B cell (primary cell): ENCODE measurements at regions not wholly inside any gene's neighbourhood (a gene's known extent, or its start where the extent isn't known, plus 50 kb on each side); places are given as distances from the start of the nearest gene placed in this dataset.

Experiments
- ATAC-seq: fragments of 200-7000 bp; cut with Tn5 transposase; one replicate; pipeline ENCODE4 v1.10.0; 2021; ENCODE audit warnings: low read depth, mild to moderate bottlenecking, moderate number of reproducible peaks, moderate library complexity
- CTCF ChIA-PET: fragments of 350-600 bp; sonication (Branson Sonifier 250); formaldehyde crosslinking; loops from one replicate; lab custom pipeline; 2021; ENCODE audit warnings: antibody characterized with exemption, inconsistent platforms; lab: Charles Lee
- POLR2A ChIA-PET: fragments of 350-600 bp; sonication (Branson Sonifier 250); formaldehyde crosslinking; loops from one replicate; lab custom pipeline; 2021; ENCODE audit warnings: antibody characterized with exemption; lab: Charles Lee
- DNase-seq: peaks from one replicate; pipeline ENCODE4 v3.0.0; 2013
- H2AFZ ChIP-seq: 2 replicates; pipeline ENCODE4 v1.6.1; 2012; ENCODE audit warnings: mild to moderate bottlenecking, low read depth, low read length; ENCODE audit not compliant: insufficient read depth, poor library complexity, severe bottlenecking
- H3K27ac ChIP-seq, 2 donors: 1 replicate in 1 of 2; 2 replicates in 1 of 2; pipeline ENCODE4 v1.5.1; 2012 to 2013; ENCODE audit warnings: low read length in 2 of 2, mild to moderate bottlenecking in 2 of 2, moderate library complexity in 1 of 2
- H3K27me3 ChIP-seq, 4 experiments: fragments of 200-600 bp in 1 of 4; sonication (generic) in 1 of 4; replicated peaks in 1 of 4; 1 replicate in 2 of 4; 2 replicates in 2 of 4; pipeline versions ENCODE4 v1.6.1 to v1.7.0; 2013 to 2016; ENCODE audit warnings: low read length in 3 of 4, mild to moderate bottlenecking in 2 of 4, mixed read lengths in 1 of 4, moderate library complexity in 1 of 4; ENCODE audit not compliant: insufficient read depth in 4 of 4, control insufficient read depth in 3 of 4; ENCODE audit errors: control extremely low read depth in 1 of 4
- H3K36me3 ChIP-seq, 2 experiments: replicated peaks in 1 of 2; 1 replicate in 1 of 2; 2 replicates in 1 of 2; pipeline versions ENCODE4 v1.6.1 to v1.7.1; 2013; ENCODE audit warnings: low read length in 1 of 2; ENCODE audit not compliant: insufficient read depth in 2 of 2, control insufficient read depth in 1 of 2; ENCODE audit errors: control extremely low read depth in 1 of 2, extremely low read depth in 1 of 2
- H3K4me1 ChIP-seq, 2 donors: fragments of 200-600 bp in 1 of 2; sonication (generic) in 1 of 2; 1 replicate in 1 of 2; 2 replicates in 1 of 2; pipeline versions ENCODE4 v1.5.1 to v1.6.1; 2013 to 2017; ENCODE audit warnings: low read length in 2 of 2; ENCODE audit not compliant: control insufficient read depth in 2 of 2, insufficient read depth in 2 of 2
- H3K4me2 ChIP-seq: replicated peaks from 2 replicates; pipeline ENCODE3; 2012; ENCODE audit warnings: mild to moderate bottlenecking, low read depth, low read length; ENCODE audit not compliant: poor library complexity, severe bottlenecking
- H3K4me3 ChIP-seq, 5 experiments: fragments of 200-600 bp in 1 of 5; sonication (generic) in 1 of 5; 1 replicate in 3 of 5; 2 replicates in 2 of 5; pipeline versions ENCODE4 v1.5.1 to v1.7.0; 2011 to 2016; ENCODE audit warnings: low read length in 4 of 5, mild to moderate bottlenecking in 4 of 5, low read depth in 2 of 5, control low read depth in 1 of 5, moderate library complexity in 1 of 5; ENCODE audit not compliant: insufficient read depth in 1 of 5; ENCODE audit errors: control extremely low read depth in 1 of 5, extremely low read depth in 1 of 5
- H3K79me2 ChIP-seq: fragments of 200-600 bp; sonication (generic); one replicate; pipeline ENCODE4 v1.6.0; 2016; ENCODE audit warnings: low read length; ENCODE audit not compliant: control insufficient read depth, insufficient read depth
- H3K9ac ChIP-seq: fragments of 200-600 bp; sonication (generic); 2 replicates; pipeline ENCODE4 v1.6.1; 2017; ENCODE audit warnings: mild to moderate bottlenecking, low read length, moderate library complexity
- H3K9me3 ChIP-seq, 3 donors: one replicate each; pipeline versions ENCODE4 v1.6.1 to v1.7.1; 2013; ENCODE audit warnings: low read length in 2 of 3; ENCODE audit not compliant: control insufficient read depth in 2 of 3, insufficient read depth in 1 of 3; ENCODE audit errors: control extremely low read depth in 1 of 3
- H4K20me1 ChIP-seq: 2 replicates; pipeline ENCODE4 v1.6.0; 2012; ENCODE audit warnings: mild to moderate bottlenecking, low read length; ENCODE audit not compliant: insufficient read depth, control insufficient read depth, poor library complexity, severe bottlenecking
- H3K27ac Mint-ChIP-seq: one replicate; pipeline ENCODE4 v1.8.0; 2021; ENCODE audit warnings: mixed read lengths
- H3K27me3 Mint-ChIP-seq: one replicate; pipeline ENCODE4 v1.8.0; 2021; ENCODE audit warnings: mixed read lengths
- H3K4me1 Mint-ChIP-seq: one replicate; pipeline ENCODE4 v1.8.0; 2021; ENCODE audit warnings: mixed read lengths
- H3K4me3 Mint-ChIP-seq: one replicate; pipeline ENCODE4 v1.8.0; 2021; ENCODE audit warnings: mixed read lengths
- H3K9me3 Mint-ChIP-seq: one replicate; pipeline ENCODE4 v1.8.0; 2022; ENCODE audit warnings: mixed read lengths; ENCODE audit not compliant: insufficient read depth
- EZH2 ChIP-seq: IDR thresholded peaks from 2 replicates; pipeline ENCODE4 v1.6.1; 2012; ENCODE audit warnings: borderline replicate concordance, low read depth, mild to moderate bottlenecking, moderate library complexity, low read length; ENCODE audit not compliant: insufficient read depth, poor library complexity, severe bottlenecking
- WGBS: methylation state at CpG from one replicate; pipeline ENCODE4 v1.1.5; 2013; ENCODE audit warnings: missing lambda C conversion rate; ENCODE audit not compliant: insufficient coverage; 5-methylcytosine and 5-hydroxymethylcytosine counted together
- intact Hi-C: fragments of 100-400 bp; cut with micrococcal nuclease; formaldehyde crosslinking; loops from one replicate; pipeline ENCODE4 v1.10.0; 2022
- TF ChIP-seq, protein P1 (sequence below): fragments of 200-600 bp; IDR thresholded peaks from one replicate; pipeline ENCODE4 v1.8.0; 2022; ENCODE audit warnings: antibody characterized with exemption, mild to moderate bottlenecking

DNA sequence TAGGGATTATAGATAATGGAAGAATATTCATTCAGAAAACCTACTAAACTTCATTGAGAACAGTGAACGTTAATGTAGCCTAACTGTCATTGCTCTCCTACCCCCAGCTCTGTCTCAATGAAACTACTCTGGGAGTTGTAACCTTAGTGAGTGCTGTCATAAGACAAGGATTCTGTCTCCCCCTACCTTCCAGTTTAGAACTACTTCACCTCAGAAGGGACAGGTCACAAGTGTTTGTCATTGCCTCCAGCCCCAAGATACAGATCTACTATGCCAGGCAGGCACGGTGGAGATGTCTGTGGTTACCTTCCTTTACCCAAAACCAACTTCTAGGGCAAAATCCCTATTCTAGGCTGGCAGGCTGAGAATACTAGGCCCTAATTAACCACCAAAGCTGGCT, 833.1 kb upstream of the SEL1L start:
- H3K4me3 Mint-ChIP-seq = no peak overlapping the region
- no peaks in the 10 kb centered on the region for H3K36me3 ChIP-seq
- H3K79me2 ChIP-seq = no peaks in the 10 kb centered on the region
- WGBS = 100% methylated on average over 1 of the region's 2 CpGs
- H3K9me3 ChIP-seq = peaks cover 0 to 3% (median 0%) of the 10 kb centered on the region in 3 donors
- TF ChIP-seq, protein P1, sequence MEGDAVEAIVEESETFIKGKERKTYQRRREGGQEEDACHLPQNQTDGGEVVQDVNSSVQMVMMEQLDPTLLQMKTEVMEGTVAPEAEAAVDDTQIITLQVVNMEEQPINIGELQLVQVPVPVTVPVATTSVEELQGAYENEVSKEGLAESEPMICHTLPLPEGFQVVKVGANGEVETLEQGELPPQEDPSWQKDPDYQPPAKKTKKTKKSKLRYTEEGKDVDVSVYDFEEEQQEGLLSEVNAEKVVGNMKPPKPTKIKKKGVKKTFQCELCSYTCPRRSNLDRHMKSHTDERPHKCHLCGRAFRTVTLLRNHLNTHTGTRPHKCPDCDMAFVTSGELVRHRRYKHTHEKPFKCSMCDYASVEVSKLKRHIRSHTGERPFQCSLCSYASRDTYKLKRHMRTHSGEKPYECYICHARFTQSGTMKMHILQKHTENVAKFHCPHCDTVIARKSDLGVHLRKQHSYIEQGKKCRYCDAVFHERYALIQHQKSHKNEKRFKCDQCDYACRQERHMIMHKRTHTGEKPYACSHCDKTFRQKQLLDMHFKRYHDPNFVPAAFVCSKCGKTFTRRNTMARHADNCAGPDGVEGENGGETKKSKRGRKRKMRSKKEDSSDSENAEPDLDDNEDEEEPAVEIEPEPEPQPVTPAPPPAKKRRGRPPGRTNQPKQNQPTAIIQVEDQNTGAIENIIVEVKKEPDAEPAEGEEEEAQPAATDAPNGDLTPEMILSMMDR = no peak
- no peak for TF ChIP-seq EZH2
- POLR2A ChIA-PET = no interaction called here
- no peaks in the 10 kb centered on the region for H3K4me1 Mint-ChIP-seq
- H3K9me3 Mint-ChIP-seq = peaks cover 7% of the 10 kb centered on the region
- no peak overlapping the region for H3K4me2 ChIP-seq
- no peak overlapping the region for H3K9ac ChIP-seq
- H3K27ac ChIP-seq = no peak overlapping the region
- intact Hi-C loops = no loop called here
- no peaks in the 10 kb centered on the region for H3K4me1 ChIP-seq
- H3K27ac Mint-ChIP-seq = no peak overlapping the region
- DNase-seq (no peak), ATAC-seq (no peak)
- H3K27me3 ChIP-seq = no peaks in the 10 kb centered on the region
- no peaks in the 10 kb centered on the region for H4K20me1 ChIP-seq
- H2AFZ ChIP-seq = no peak overlapping the region
- H3K27me3 Mint-ChIP-seq = no peaks in the 10 kb centered on the region
- no peak overlapping the region for H3K4me3 ChIP-seq
- CTCF ChIA-PET = no interaction called here

DNA sequence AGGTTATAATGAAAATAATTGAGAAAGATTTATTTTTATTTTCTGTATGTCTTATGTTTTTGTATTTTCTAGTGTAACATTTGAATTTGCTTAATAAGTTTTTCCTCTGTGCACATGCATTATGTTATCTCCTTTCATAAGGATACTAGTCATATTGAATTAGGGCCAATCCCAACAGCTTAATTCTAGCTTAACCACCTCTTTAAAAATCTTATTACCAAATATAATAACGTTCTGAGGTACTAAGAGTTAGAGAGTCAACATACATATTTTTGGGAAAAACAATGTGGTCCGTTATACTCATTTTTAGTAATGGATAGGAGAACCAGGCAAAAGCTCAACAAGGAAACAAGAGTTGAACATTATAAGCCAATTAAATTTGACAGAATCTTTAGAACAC, 845.6 kb upstream of the SEL1L start:
- no peak for TF ChIP-seq EZH2
- TF ChIP-seq, protein P1 = no peak
- H3K9ac ChIP-seq = no peak overlapping the region
- ATAC-seq (no peak), DNase-seq (no peak)
- no peak overlapping the region for H3K4me3 ChIP-seq
- intact Hi-C loops = no loop called here
- Mint-ChIP-seq H3K27me3 (no peaks in the 10 kb centered on the region), H3K27ac (no peak overlapping the region), H3K4me1 (no peaks in the 10 kb centered on the region), H3K9me3 (peaks cover 16% of the 10 kb centered on the region), H3K4me3 (no peak overlapping the region)
- ChIA-PET CTCF (no interaction called here), POLR2A (no interaction called here)
- H3K79me2 ChIP-seq = no peaks in the 10 kb centered on the region
- H3K4me1 ChIP-seq = no peaks in the 10 kb centered on the region
- no peaks in the 10 kb centered on the region for H4K20me1 ChIP-seq
- no peaks in the 10 kb centered on the region for H3K9me3 ChIP-seq
- no CpG with 5 or more reads among the region's 2 CpGs for WGBS
- no peaks in the 10 kb centered on the region for H3K36me3 ChIP-seq
- no peak overlapping the region for H2AFZ ChIP-seq
- no peak overlapping the region for H3K27ac ChIP-seq
- H3K27me3 ChIP-seq = no peaks in the 10 kb centered on the region
- no peak overlapping the region for H3K4me2 ChIP-seq
